NCI-H524 (cell line): ENCODE measurements at regions not wholly inside any gene's neighbourhood (a gene's known extent, or its start where the extent isn't known, plus 50 kb on each side); places are given as distances from the start of the nearest gene placed in this dataset.
"Not testable (repeated sequence)": the region's sequence is repeated elsewhere in the genome, so short reads cannot be mapped to it uniquely, and the experiment has no call there.

Source experiments
- DNase-seq, 2 experiments: peaks; one replicate each; lab custom pipeline; 2025; lab: John Stamatoyannopoulos, UW

- DNase-seq, result no peak
Observed at GRCh38 chr4:60989141-60989540, 211.0 kb upstream of the ADGRL3 start.

- DNase-seq, result no peak
Observed at GRCh38 chr4:60992037-60992436, 208.1 kb upstream of the ADGRL3 start.

GRCh38 chr4:61003301-61003700, 196.8 kb upstream of the ADGRL3 start:
- DNase-seq, result no peak

GRCh38 chr4:61004651-61005170, 195.4 kb upstream of the ADGRL3 start:
- DNase-seq, result no peak

GRCh38 chr4:61011051-61011450, 189.1 kb upstream of the ADGRL3 start:
- DNase-seq, result no peak

- DNase-seq, result not testable (repeated sequence)
Observed at GRCh38 chr4:61011936-61012335, 188.2 kb upstream of the ADGRL3 start.

- no peak for DNase-seq
Observed at GRCh38 chr4:61024610-61025009, 175.5 kb upstream of the ADGRL3 start.

GRCh38 chr4:61027939-61028338, 172.2 kb upstream of the ADGRL3 start:
- DNase-seq, result no peak

- DNase-seq, result no peak
Observed at GRCh38 chr4:61036071-61036684, 163.9 kb upstream of the ADGRL3 start.

GRCh38 chr4:61041527-61041926, 158.6 kb upstream of the ADGRL3 start:
- no peak for DNase-seq

GRCh38 chr4:61044837-61045236, 155.3 kb upstream of the ADGRL3 start:
- DNase-seq, result no peak

GRCh38 chr4:61049018-61049417, 151.1 kb upstream of the ADGRL3 start:
- no peak for DNase-seq

GRCh38 chr4:61067381-61067780, 132.7 kb upstream of the ADGRL3 start:
- DNase-seq, result no peak

- DNase-seq, result no peak
Observed at GRCh38 chr4:61068060-61068459, 132.1 kb upstream of the ADGRL3 start.

GRCh38 chr4:61068745-61069144, 131.4 kb upstream of the ADGRL3 start:
- no peak for DNase-seq

GRCh38 chr4:61070269-61070668, 129.9 kb upstream of the ADGRL3 start:
- no peak for DNase-seq

- no peak for DNase-seq
Observed at GRCh38 chr4:61079427-61079826, 120.7 kb upstream of the ADGRL3 start.

GRCh38 chr4:61079976-61080375, 120.2 kb upstream of the ADGRL3 start:
- no peak for DNase-seq

- DNase-seq, result no peak
Observed at GRCh38 chr4:61085534-61085933, 114.6 kb upstream of the ADGRL3 start.

GRCh38 chr4:61086357-61086756, 113.8 kb upstream of the ADGRL3 start:
- no peak for DNase-seq

- no peak for DNase-seq
Observed at GRCh38 chr4:61086979-61087378, 113.1 kb upstream of the ADGRL3 start.

GRCh38 chr4:61094854-61095598, 105.1 kb upstream of the ADGRL3 start:
- DNase-seq, result no peak

- no peak for DNase-seq
Observed at GRCh38 chr4:61128682-61129081, 71.4 kb upstream of the ADGRL3 start.

GRCh38 chr4:61129971-61130370, 70.2 kb upstream of the ADGRL3 start:
- no peak for DNase-seq
